ENCODE measurements at regions not wholly inside any gene's neighbourhood (a gene's known extent, or its start where the extent isn't known, plus 50 kb on each side); places are given as distances from the start of the nearest gene placed in this dataset.
"Not testable (repeated sequence)": the region's sequence is repeated elsewhere in the genome, so short reads cannot be mapped to it uniquely, and the experiment has no call there.

DNA sequence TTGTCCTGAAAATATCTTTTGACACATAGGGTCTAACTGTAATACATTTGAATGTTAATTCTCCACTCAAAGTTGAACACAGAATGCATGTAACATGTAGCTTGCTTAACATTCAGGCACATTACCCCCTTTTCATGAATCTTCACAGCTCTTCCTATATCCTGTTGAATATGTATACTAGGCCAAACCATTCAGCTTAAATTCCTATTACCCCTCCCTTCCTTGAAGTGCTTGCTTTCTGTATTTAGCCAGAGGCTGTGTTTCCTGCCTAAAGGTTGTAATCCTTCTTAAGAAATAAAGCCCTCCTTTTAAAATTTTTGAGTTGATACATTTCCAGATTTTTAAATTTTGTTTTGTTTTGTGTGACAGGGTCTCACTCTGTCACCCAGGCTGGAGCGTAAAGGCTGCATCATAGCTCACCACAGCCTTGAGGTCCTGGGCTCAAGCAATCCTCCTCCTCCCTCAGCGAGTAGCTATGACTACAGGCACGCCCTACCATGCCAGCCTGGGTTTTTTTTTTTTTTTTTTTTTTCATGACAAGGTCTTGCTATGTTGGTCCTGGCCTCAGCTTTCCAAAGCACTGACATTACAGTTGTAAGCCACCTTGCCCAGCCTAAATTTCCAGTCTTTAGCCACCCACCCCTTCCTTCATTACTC, 357.6 kb downstream of the DSC3 start:
- Histone ChIP-seq H4K20me1 (ENCODE audit: insufficient read depth) (no peaks in the 10 kb centered on the region), H3K36me3 (ENCODE audit: insufficient read depth) (no peaks in the 10 kb centered on the region), H3K4me2 (no peak overlapping the region), H3K27me3 (ENCODE audit: insufficient read depth, low read depth) (no peaks in the 10 kb centered on the region), H3K9ac (no peak overlapping the region), H2AFZ (ENCODE audit: low read depth) (no peak overlapping the region), H3K27ac (no peak overlapping the region), H3K4me3 (IDR thresholded peaks at IDR 0.05; ENCODE audit: insufficient read depth, low read depth, low read length) (no peak overlapping the region), H3K4me1 (ENCODE audit: low read depth, poor library complexity, severe bottlenecking) (no peaks in the 10 kb centered on the region), H3K79me2 (ENCODE audit: insufficient read depth, low read depth) (no peaks in the 10 kb centered on the region)
- TF ChIP-seq, protein P1, sequence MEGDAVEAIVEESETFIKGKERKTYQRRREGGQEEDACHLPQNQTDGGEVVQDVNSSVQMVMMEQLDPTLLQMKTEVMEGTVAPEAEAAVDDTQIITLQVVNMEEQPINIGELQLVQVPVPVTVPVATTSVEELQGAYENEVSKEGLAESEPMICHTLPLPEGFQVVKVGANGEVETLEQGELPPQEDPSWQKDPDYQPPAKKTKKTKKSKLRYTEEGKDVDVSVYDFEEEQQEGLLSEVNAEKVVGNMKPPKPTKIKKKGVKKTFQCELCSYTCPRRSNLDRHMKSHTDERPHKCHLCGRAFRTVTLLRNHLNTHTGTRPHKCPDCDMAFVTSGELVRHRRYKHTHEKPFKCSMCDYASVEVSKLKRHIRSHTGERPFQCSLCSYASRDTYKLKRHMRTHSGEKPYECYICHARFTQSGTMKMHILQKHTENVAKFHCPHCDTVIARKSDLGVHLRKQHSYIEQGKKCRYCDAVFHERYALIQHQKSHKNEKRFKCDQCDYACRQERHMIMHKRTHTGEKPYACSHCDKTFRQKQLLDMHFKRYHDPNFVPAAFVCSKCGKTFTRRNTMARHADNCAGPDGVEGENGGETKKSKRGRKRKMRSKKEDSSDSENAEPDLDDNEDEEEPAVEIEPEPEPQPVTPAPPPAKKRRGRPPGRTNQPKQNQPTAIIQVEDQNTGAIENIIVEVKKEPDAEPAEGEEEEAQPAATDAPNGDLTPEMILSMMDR (conservative IDR thresholded peaks at IDR 0.05; ENCODE audit: low read depth, low read length), result no peak

GRCh38 chr18:30683836-30684235, 358.7 kb downstream of the DSC3 start:
- Histone ChIP-seq H3K4me2 (no peak overlapping the region), H3K9ac (no peak overlapping the region), H3K4me1 (ENCODE audit: low read depth, poor library complexity, severe bottlenecking) (no peaks in the 10 kb centered on the region), H3K36me3 (ENCODE audit: insufficient read depth) (no peaks in the 10 kb centered on the region), H2AFZ (ENCODE audit: low read depth) (no peak overlapping the region), H4K20me1 (ENCODE audit: insufficient read depth) (no peaks in the 10 kb centered on the region), H3K79me2 (ENCODE audit: insufficient read depth, low read depth) (no peaks in the 10 kb centered on the region), H3K4me3 (IDR thresholded peaks at IDR 0.05; ENCODE audit: insufficient read depth, low read depth, low read length) (no peak overlapping the region), H3K27ac (no peak overlapping the region), H3K27me3 (ENCODE audit: insufficient read depth, low read depth) (no peaks in the 10 kb centered on the region)
- TF ChIP-seq, protein P1 (conservative IDR thresholded peaks at IDR 0.05; ENCODE audit: low read depth, low read length), result no peak

GRCh38 chr18:30682672-30683071, 359.9 kb downstream of the DSC3 start:
- H3K4me1 ChIP-seq (ENCODE audit: low read depth, poor library complexity, severe bottlenecking), result no peaks in the 10 kb centered on the region
- H3K27me3 ChIP-seq (ENCODE audit: insufficient read depth, low read depth), result no peaks in the 10 kb centered on the region
- H3K79me2 ChIP-seq (ENCODE audit: insufficient read depth, low read depth), result no peaks in the 10 kb centered on the region
- H2AFZ ChIP-seq (ENCODE audit: low read depth), result no peak overlapping the region
- no peak overlapping the region for H3K27ac ChIP-seq
- no peak overlapping the region for H3K9ac ChIP-seq
- TF ChIP-seq, protein P1 (conservative IDR thresholded peaks at IDR 0.05; ENCODE audit: low read depth, low read length), result no peak
- no peaks in the 10 kb centered on the region for H3K36me3 ChIP-seq (ENCODE audit: insufficient read depth)
- no peaks in the 10 kb centered on the region for H4K20me1 ChIP-seq (ENCODE audit: insufficient read depth)
- H3K4me2 ChIP-seq, result no peak overlapping the region
- no peak overlapping the region for H3K4me3 ChIP-seq (IDR thresholded peaks at IDR 0.05; ENCODE audit: insufficient read depth, low read depth, low read length)

- Histone ChIP-seq H3K79me2 (ENCODE audit: insufficient read depth, low read depth) (no peaks in the 10 kb centered on the region), H2AFZ (ENCODE audit: low read depth) (no peak overlapping the region), H4K20me1 (ENCODE audit: insufficient read depth) (no peaks in the 10 kb centered on the region), H3K9ac (no peak overlapping the region), H3K4me1 (ENCODE audit: low read depth, poor library complexity, severe bottlenecking) (no peaks in the 10 kb centered on the region), H3K36me3 (ENCODE audit: insufficient read depth) (no peaks in the 10 kb centered on the region), H3K27ac (no peak overlapping the region), H3K4me2 (no peak overlapping the region), H3K4me3 (IDR thresholded peaks at IDR 0.05; ENCODE audit: insufficient read depth, low read depth, low read length) (no peak overlapping the region), H3K27me3 (ENCODE audit: insufficient read depth, low read depth) (no peaks in the 10 kb centered on the region)
- TF ChIP-seq, protein P1 (conservative IDR thresholded peaks at IDR 0.05; ENCODE audit: low read depth, low read length), result no peak
Observed at GRCh38 chr18:30679285-30679930, 363.1 kb downstream of the DSC3 start.

- H4K20me1 ChIP-seq (ENCODE audit: insufficient read depth); H3K4me3 ChIP-seq (IDR thresholded peaks at IDR 0.05; ENCODE audit: insufficient read depth, low read depth, low read length); H3K9ac ChIP-seq; H3K27ac ChIP-seq; H3K27me3 ChIP-seq (ENCODE audit: insufficient read depth, low read depth); H3K36me3 ChIP-seq (ENCODE audit: insufficient read depth); H2AFZ ChIP-seq (ENCODE audit: low read depth); H3K79me2 ChIP-seq (ENCODE audit: insufficient read depth, low read depth); H3K4me1 ChIP-seq (ENCODE audit: low read depth, poor library complexity, severe bottlenecking); H3K4me2 ChIP-seq: not testable (repeated sequence)
Observed at GRCh38 chr18:30677813-30678212, 364.7 kb downstream of the DSC3 start.
